ENCODE measurements at regions not wholly inside any gene's neighbourhood (a gene's known extent, or its start where the extent isn't known, plus 50 kb on each side); places are given as distances from the start of the nearest gene placed in this dataset.

DNA sequence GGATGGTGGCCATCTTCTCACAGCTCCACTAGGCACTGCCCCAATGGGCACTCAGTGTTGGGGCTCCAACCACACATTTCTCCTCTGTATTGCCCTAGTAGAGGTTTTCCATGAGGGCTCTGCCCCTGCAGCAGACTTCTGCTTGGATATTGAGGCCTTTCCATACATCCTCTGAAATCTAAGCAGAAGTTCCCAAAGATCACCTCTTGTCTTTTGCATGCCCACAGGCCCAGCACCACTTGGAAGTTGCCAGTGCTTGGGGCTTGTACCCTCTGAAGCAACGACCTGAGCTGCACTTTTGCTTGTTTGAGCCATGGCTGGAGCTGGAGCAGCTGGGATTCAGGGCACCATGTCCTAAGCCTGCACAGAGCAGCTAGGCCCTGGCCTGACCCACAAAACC is 189.1 kb upstream of the EYS start:
- TF ChIP-seq, protein P1, sequence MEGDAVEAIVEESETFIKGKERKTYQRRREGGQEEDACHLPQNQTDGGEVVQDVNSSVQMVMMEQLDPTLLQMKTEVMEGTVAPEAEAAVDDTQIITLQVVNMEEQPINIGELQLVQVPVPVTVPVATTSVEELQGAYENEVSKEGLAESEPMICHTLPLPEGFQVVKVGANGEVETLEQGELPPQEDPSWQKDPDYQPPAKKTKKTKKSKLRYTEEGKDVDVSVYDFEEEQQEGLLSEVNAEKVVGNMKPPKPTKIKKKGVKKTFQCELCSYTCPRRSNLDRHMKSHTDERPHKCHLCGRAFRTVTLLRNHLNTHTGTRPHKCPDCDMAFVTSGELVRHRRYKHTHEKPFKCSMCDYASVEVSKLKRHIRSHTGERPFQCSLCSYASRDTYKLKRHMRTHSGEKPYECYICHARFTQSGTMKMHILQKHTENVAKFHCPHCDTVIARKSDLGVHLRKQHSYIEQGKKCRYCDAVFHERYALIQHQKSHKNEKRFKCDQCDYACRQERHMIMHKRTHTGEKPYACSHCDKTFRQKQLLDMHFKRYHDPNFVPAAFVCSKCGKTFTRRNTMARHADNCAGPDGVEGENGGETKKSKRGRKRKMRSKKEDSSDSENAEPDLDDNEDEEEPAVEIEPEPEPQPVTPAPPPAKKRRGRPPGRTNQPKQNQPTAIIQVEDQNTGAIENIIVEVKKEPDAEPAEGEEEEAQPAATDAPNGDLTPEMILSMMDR (IDR thresholded peaks at IDR 0.05), result no peak
- TF ChIP-seq POLR2A (IDR thresholded peaks at IDR 0.05) (no peak), EP300 (IDR thresholded peaks at IDR 0.05; ENCODE audit: low read depth) (no peak)
